GM23338 (cell line): ENCODE measurements at regions not wholly inside any gene's neighbourhood (a gene's known extent, or its start where the extent isn't known, plus 50 kb on each side); places are given as distances from the start of the nearest gene placed in this dataset.

ENCODE experiments used
- ATAC-seq: fragments of 200-7000 bp; cut with Tn5 transposase; 3 replicates; pipeline ENCODE4 v1.9.1; 2020
- DNase-seq: peaks from one replicate; pipeline ENCODE4 v3.0.0-alpha.2; 2015; ENCODE audit warnings: low spot score
- H2AFZ ChIP-seq: fragments of 200-600 bp; sonication (generic); 2 replicates; pipeline ENCODE4 v1.8.0; 2016; ENCODE audit warnings: antibody characterized with exemption, mild to moderate bottlenecking, moderate library complexity
- H3F3A ChIP-seq: fragments of 200-600 bp; sonication (generic); replicated peaks from 2 replicates; pipeline ENCODE4 v1.8.0; 2017; ENCODE audit warnings: antibody characterized with exemption, mixed run types, low read depth
- H3K27ac ChIP-seq: fragments of 200-600 bp; sonication (generic); 2 replicates; pipeline ENCODE4 v1.6.1; 2016; ENCODE audit warnings: low read depth
- H3K27me3 ChIP-seq: fragments of 200-600 bp; sonication (generic); 2 replicates; pipeline ENCODE4 v1.8.0; 2016; ENCODE audit warnings: mild to moderate bottlenecking, mixed run types, moderate library complexity; ENCODE audit not compliant: insufficient read depth
- H3K36me3 ChIP-seq: fragments of 200-600 bp; sonication (generic); 2 replicates; pipeline ENCODE4 v1.8.0; 2016; ENCODE audit warnings: mild to moderate bottlenecking; ENCODE audit not compliant: insufficient read depth
- H3K4me1 ChIP-seq: fragments of 200-600 bp; sonication (generic); 2 replicates; pipeline ENCODE4 v1.8.0; 2016; ENCODE audit warnings: mild to moderate bottlenecking, moderate library complexity; ENCODE audit not compliant: insufficient read depth
- H3K4me2 ChIP-seq: fragments of 200-600 bp; sonication (generic); 2 replicates; pipeline ENCODE4 v1.7.1; 2017; ENCODE audit warnings: mixed run types
- H3K4me3 ChIP-seq: fragments of 200-600 bp; sonication (generic); 2 replicates; pipeline ENCODE4 v1.6.1; 2016; ENCODE audit warnings: mixed run types
- H3K79me2 ChIP-seq: fragments of 200-600 bp; sonication (generic); replicated peaks from 2 replicates; pipeline ENCODE4 v1.8.0; 2017; ENCODE audit warnings: mild to moderate bottlenecking; ENCODE audit not compliant: insufficient read depth
- H3K9me2 ChIP-seq: fragments of 200-600 bp; sonication (generic); 2 replicates; pipeline ENCODE4 v1.8.0; 2017; ENCODE audit not compliant: insufficient read depth
- H4K20me1 ChIP-seq: fragments of 200-600 bp; sonication (generic); replicated peaks from 2 replicates; pipeline ENCODE4 v1.8.0; 2017; ENCODE audit warnings: mild to moderate bottlenecking; ENCODE audit not compliant: insufficient read depth
- H3K27ac Mint-ChIP-seq: 2 replicates; pipeline ENCODE4 v1.8.0; 2020; ENCODE audit warnings: inconsistent platforms, mild to moderate bottlenecking, moderate library complexity, mixed read lengths
- H3K27me3 Mint-ChIP-seq: 3 replicates; pipeline ENCODE4 v1.8.0; 2022; ENCODE audit warnings: low read depth, mild to moderate bottlenecking, moderate library complexity, mixed read lengths, inconsistent platforms; ENCODE audit not compliant: insufficient read depth, poor library complexity
- H3K36me3 Mint-ChIP-seq: 3 replicates; pipeline ENCODE4 v1.8.0; 2021; ENCODE audit warnings: low read depth, mild to moderate bottlenecking, inconsistent platforms, moderate library complexity, mixed read lengths
- H3K4me1 Mint-ChIP-seq: 3 replicates; pipeline ENCODE4 v1.8.0; 2020; ENCODE audit warnings: mild to moderate bottlenecking, inconsistent platforms, mixed read lengths
- H3K4me3 Mint-ChIP-seq: 3 replicates; pipeline ENCODE4 v1.8.0; 2021; ENCODE audit warnings: moderate library complexity, mild to moderate bottlenecking, inconsistent platforms, mixed read lengths
- H3K9me3 Mint-ChIP-seq: 3 replicates; pipeline ENCODE4 v1.8.0; 2020; ENCODE audit warnings: moderate library complexity, mild to moderate bottlenecking, inconsistent platforms, mixed read lengths
- CREB1 ChIP-seq: fragments of 250-450 bp; sonication (Bioruptor Pico); IDR thresholded peaks from 2 replicates; pipeline ENCODE4 v1.5.0; 2020; ENCODE audit warnings: low read depth, mild to moderate bottlenecking, moderate library complexity
- EZH2 ChIP-seq: fragments of 200-600 bp; sonication (generic); IDR thresholded peaks from one replicate; pipeline ENCODE4 v1.8.0; 2017; ENCODE audit warnings: antibody characterized with exemption, mild to moderate bottlenecking, low read depth; ENCODE audit not compliant: unreplicated experiment
- EZH2phosphoT487 ChIP-seq: fragments of 200-600 bp; sonication (generic); IDR thresholded peaks from one replicate; pipeline ENCODE4 v1.8.1; 2018; ENCODE audit warnings: antibody characterized with exemption; ENCODE audit not compliant: unreplicated experiment
- JUNB ChIP-seq: IDR thresholded peaks from one replicate; pipeline ENCODE4 v1.6.1; 2016; ENCODE audit warnings: antibody characterized with exemption; ENCODE audit not compliant: unreplicated experiment
- NANOG ChIP-seq: IDR thresholded peaks from 2 replicates; pipeline ENCODE4 v1.6.1; 2016; ENCODE audit warnings: antibody characterized with exemption, borderline replicate concordance
- POLR2AphosphoS5 ChIP-seq: IDR thresholded peaks from 2 replicates; pipeline ENCODE4 v1.6.1; 2016; ENCODE audit warnings: antibody characterized with exemption, low read depth
- REST ChIP-seq: IDR thresholded peaks from one replicate; pipeline ENCODE4 v1.6.1; 2018; ENCODE audit warnings: antibody characterized with exemption; ENCODE audit not compliant: unreplicated experiment
- ZNF114 ChIP-seq: fragments of 250-450 bp; sonication (Bioruptor Pico); IDR thresholded peaks from 2 replicates; pipeline ENCODE4 v1.5.0; 2020; ENCODE audit warnings: mild to moderate bottlenecking, moderate library complexity
- ZNF331 ChIP-seq: fragments of 250-450 bp; sonication (Bioruptor Pico); IDR thresholded peaks from 2 replicates; pipeline ENCODE4 v1.5.0; 2020; ENCODE audit warnings: low read depth, mild to moderate bottlenecking, moderate library complexity
- ZNF462 ChIP-seq: fragments of 250-450 bp; sonication (Bioruptor Pico); IDR thresholded peaks from 2 replicates; pipeline ENCODE4 v1.5.0; 2020; ENCODE audit warnings: mild to moderate bottlenecking, moderate library complexity
- TF ChIP-seq, protein P1 (sequence below): IDR thresholded peaks from 2 replicates; pipeline ENCODE4 v1.6.1; 2016; ENCODE audit warnings: antibody characterized with exemption
- TF ChIP-seq, protein P2 (sequence below), 2 experiments: fragments of 200-600 bp in 1 of 2; sonication (generic) in 1 of 2; conservative IDR thresholded peaks; 2 replicates each; pipeline versions ENCODE4 v1.5.1 to v1.6.1; 2016 to 2017; ENCODE audit warnings: antibody characterized with exemption in 2 of 2, low read depth in 2 of 2, mild to moderate bottlenecking in 2 of 2, moderate library complexity in 1 of 2

DNA sequence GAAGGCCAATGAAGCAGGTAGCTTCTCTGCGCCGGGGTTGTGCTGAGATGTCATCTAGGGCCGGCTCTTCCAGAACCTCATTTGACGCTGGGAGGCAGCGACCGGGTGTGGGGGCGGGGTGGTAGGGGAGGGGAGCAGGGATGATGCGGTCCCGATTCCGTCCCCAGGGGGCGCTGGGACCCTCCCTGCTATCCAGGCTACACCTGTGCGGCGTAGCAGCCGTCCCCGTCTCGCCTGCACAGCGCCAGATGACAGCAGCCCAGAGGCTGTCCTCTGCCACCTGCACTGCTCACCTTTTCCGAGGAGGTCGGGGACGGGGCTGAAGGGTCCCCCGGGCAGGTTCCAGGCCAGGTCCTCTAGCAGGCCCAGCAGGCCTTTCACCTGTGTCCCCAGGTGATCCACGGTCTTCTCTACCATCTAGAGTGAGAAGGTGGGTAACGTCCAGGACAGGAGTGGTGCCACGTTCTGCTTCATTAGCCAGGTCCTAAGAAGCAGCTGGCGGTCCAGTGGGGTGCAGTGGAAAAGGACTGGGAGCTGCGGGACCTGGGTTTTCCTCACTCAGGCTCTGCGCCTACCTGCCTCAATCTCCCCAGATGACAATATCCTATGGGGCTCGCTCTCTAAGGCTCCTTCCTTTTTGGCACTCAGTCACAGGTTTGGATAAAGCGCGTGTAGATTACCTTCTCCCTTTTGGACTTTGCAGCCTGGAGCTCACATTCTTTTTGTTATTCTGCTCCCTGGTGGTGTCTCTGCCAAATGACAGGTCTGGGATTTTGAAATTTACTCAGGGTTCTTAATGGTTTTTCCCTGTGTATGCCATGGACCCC lies 56.0 kb upstream of the RAB6C start:
- Histone ChIP-seq H3F3A (no peaks in the 10 kb centered on the region), H3K36me3 (no peaks in the 10 kb centered on the region), H3K4me3 (peak overlapping the region; percentile 64), H3K4me2 (peak overlapping the region; percentile 94), H3K4me1 (no peaks in the 10 kb centered on the region), H3K9me2 (peaks cover 4% of the 10 kb centered on the region; the same call in 1 of the 2 replicates), H2AFZ (peak overlapping the region; percentile 90; the same call in 1 of the 2 replicates), H3K27ac (no peak overlapping the region), H4K20me1 (no peaks in the 10 kb centered on the region), H3K27me3 (0 out of 2 replicates have a peak, but pooled peaks cover 8% of the 10 kb centered on the region), H3K79me2 (no peaks in the 10 kb centered on the region)
- peak overlapping the region; percentile 68 for H3K4me3 Mint-ChIP-seq
- peaks cover 16% of the 10 kb centered on the region for H3K27me3 Mint-ChIP-seq
- peak; percentile 90 for DNase-seq
- peak; percentile 97 for ATAC-seq
- peaks cover 3% of the 10 kb centered on the region; the same call in 2 of the 3 replicates for H3K36me3 Mint-ChIP-seq
- peaks cover 15% of the 10 kb centered on the region for H3K9me3 Mint-ChIP-seq
- H3K4me1 Mint-ChIP-seq, result peaks cover 5% of the 10 kb centered on the region
- no peak overlapping the region for H3K27ac Mint-ChIP-seq
- TF ChIP-seq POLR2AphosphoS5 (no peak), ZNF331 (CRISPR knock-in tag) (no peak), CREB1 (CRISPR knock-in tag) (peak; percentile 53; the same call in 1 of the 2 replicates), NANOG (no peak), EZH2 (no peak), ZNF114 (CRISPR knock-in tag) (no peak), REST (no peak), JUNB (no peak), EZH2phosphoT487 (no peak), ZNF462 (CRISPR knock-in tag) (peak; percentile 35; the same call in 1 of the 2 replicates)
- TF ChIP-seq, protein P1, sequence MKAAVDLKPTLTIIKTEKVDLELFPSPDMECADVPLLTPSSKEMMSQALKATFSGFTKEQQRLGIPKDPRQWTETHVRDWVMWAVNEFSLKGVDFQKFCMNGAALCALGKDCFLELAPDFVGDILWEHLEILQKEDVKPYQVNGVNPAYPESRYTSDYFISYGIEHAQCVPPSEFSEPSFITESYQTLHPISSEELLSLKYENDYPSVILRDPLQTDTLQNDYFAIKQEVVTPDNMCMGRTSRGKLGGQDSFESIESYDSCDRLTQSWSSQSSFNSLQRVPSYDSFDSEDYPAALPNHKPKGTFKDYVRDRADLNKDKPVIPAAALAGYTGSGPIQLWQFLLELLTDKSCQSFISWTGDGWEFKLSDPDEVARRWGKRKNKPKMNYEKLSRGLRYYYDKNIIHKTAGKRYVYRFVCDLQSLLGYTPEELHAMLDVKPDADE, result no peak
- TF ChIP-seq, protein P2, sequence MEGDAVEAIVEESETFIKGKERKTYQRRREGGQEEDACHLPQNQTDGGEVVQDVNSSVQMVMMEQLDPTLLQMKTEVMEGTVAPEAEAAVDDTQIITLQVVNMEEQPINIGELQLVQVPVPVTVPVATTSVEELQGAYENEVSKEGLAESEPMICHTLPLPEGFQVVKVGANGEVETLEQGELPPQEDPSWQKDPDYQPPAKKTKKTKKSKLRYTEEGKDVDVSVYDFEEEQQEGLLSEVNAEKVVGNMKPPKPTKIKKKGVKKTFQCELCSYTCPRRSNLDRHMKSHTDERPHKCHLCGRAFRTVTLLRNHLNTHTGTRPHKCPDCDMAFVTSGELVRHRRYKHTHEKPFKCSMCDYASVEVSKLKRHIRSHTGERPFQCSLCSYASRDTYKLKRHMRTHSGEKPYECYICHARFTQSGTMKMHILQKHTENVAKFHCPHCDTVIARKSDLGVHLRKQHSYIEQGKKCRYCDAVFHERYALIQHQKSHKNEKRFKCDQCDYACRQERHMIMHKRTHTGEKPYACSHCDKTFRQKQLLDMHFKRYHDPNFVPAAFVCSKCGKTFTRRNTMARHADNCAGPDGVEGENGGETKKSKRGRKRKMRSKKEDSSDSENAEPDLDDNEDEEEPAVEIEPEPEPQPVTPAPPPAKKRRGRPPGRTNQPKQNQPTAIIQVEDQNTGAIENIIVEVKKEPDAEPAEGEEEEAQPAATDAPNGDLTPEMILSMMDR (conservative IDR thresholded peaks at IDR 0.05; ENCODE audit: low read depth in 2 of 2), result peak; percentile 60 to 72
